ENCODE measurements at regions not wholly inside any gene's neighbourhood (a gene's known extent, or its start where the extent isn't known, plus 50 kb on each side); places are given as distances from the start of the nearest gene placed in this dataset.

- no peak overlapping the region for H3K4me3 ChIP-seq (ENCODE audit: low read length)
These were observed 296.9 kb downstream of the BRD1 start for GRCh38 chr22:49530671-49531367.

GRCh38 chr22:49528420-49528720 is 299.3 kb downstream of the BRD1 start:
- H3K27me3 ChIP-seq (ENCODE audit: control insufficient read depth, low read length) = no peaks in the 10 kb centered on the region
- H3K27ac ChIP-seq (ENCODE audit: low read depth, low read length) = no peak overlapping the region
- no peaks in the 10 kb centered on the region for H3K36me3 ChIP-seq (ENCODE audit: control insufficient read depth, low read length)
- no peaks in the 10 kb centered on the region for H3K9me3 ChIP-seq (ENCODE audit: control insufficient read depth, insufficient read depth, low read length)
- H4K20me1 ChIP-seq (ENCODE audit: control insufficient read depth, insufficient read depth, low read depth, low read length) = no peaks in the 10 kb centered on the region
- no peak for TF ChIP-seq EZH2phosphoT487 (IDR thresholded peaks at IDR 0.05; ENCODE audit: borderline replicate concordance, low read length)
- no peak for TF ChIP-seq CTCF (IDR thresholded peaks at IDR 0.05; ENCODE audit: low read depth, low read length, poor library complexity, severe bottlenecking)
- H3K9me2 ChIP-seq (replicated peaks; ENCODE audit: control insufficient read depth, low read length) = no peaks in the 10 kb centered on the region
- no peak overlapping the region for H3K4me2 ChIP-seq (ENCODE audit: low read length)
- no peak overlapping the region for H3K4me3 ChIP-seq (ENCODE audit: low read length)
- H3K79me2 ChIP-seq (ENCODE audit: control insufficient read depth, low read length) = no peaks in the 10 kb centered on the region
- no peaks in the 10 kb centered on the region for H3F3A ChIP-seq (ENCODE audit: control insufficient read depth, insufficient read depth)
- peaks cover 36% of the 10 kb centered on the region for H3K4me1 ChIP-seq (ENCODE audit: control insufficient read depth, low read length)

More at GRCh38 chr22:49530671-49531367, 296.9 kb downstream of the BRD1 start:
- Histone ChIP-seq H3F3A (ENCODE audit: control insufficient read depth, insufficient read depth) (no peaks in the 10 kb centered on the region), H3K27ac (ENCODE audit: low read depth, low read length) (no peak overlapping the region), H3K4me2 (ENCODE audit: low read length) (no peak overlapping the region), H3K27me3 (ENCODE audit: control insufficient read depth, low read length) (no peaks in the 10 kb centered on the region), H3K9me3 (ENCODE audit: control insufficient read depth, insufficient read depth, low read length) (no peaks in the 10 kb centered on the region), H3K79me2 (ENCODE audit: control insufficient read depth, low read length) (no peaks in the 10 kb centered on the region), H3K4me1 (ENCODE audit: control insufficient read depth, low read length) (peaks cover 19% of the 10 kb centered on the region), H3K9me2 (replicated peaks; ENCODE audit: control insufficient read depth, low read length) (no peaks in the 10 kb centered on the region), H4K20me1 (ENCODE audit: control insufficient read depth, insufficient read depth, low read depth, low read length) (no peaks in the 10 kb centered on the region), H3K36me3 (ENCODE audit: control insufficient read depth, low read length) (no peaks in the 10 kb centered on the region)
- TF ChIP-seq EZH2phosphoT487 (IDR thresholded peaks at IDR 0.05; ENCODE audit: borderline replicate concordance, low read length) = no peak

GRCh38 chr22:49527611-49528419 is 299.9 kb downstream of the BRD1 start:
- Histone ChIP-seq H3K36me3 (ENCODE audit: control insufficient read depth, low read length) (no peaks in the 10 kb centered on the region), H3K4me2 (ENCODE audit: low read length) (no peak overlapping the region), H3F3A (ENCODE audit: control insufficient read depth, insufficient read depth) (no peaks in the 10 kb centered on the region), H3K9me3 (ENCODE audit: control insufficient read depth, insufficient read depth, low read length) (no peaks in the 10 kb centered on the region), H3K4me3 (ENCODE audit: low read length) (no peak overlapping the region), H4K20me1 (ENCODE audit: control insufficient read depth, insufficient read depth, low read depth, low read length) (no peaks in the 10 kb centered on the region), H3K4me1 (ENCODE audit: control insufficient read depth, low read length) (peaks cover 36% of the 10 kb centered on the region), H3K9me2 (replicated peaks; ENCODE audit: control insufficient read depth, low read length) (no peaks in the 10 kb centered on the region), H3K27me3 (ENCODE audit: control insufficient read depth, low read length) (no peaks in the 10 kb centered on the region), H3K79me2 (ENCODE audit: control insufficient read depth, low read length) (no peaks in the 10 kb centered on the region), H3K27ac (ENCODE audit: low read depth, low read length) (no peak overlapping the region)
- TF ChIP-seq EZH2phosphoT487 (IDR thresholded peaks at IDR 0.05; ENCODE audit: borderline replicate concordance, low read length) (no peak), CTCF (IDR thresholded peaks at IDR 0.05; ENCODE audit: low read depth, low read length, poor library complexity, severe bottlenecking) (no peak)
